Osteoblast (primary cell): ENCODE measurements at regions not wholly inside any gene's neighbourhood (a gene's known extent, or its start where the extent isn't known, plus 50 kb on each side); places are given as distances from the start of the nearest gene placed in this dataset.
A peak's percentile ranks its signal among the peaks of the same experiment; 100 is the strongest.

Experiments
- DNase-seq: peaks from one replicate; pipeline ENCODE4 v3.0.0; 2011; ENCODE audit warnings: low spot score, mixed read lengths; ENCODE audit not compliant: insufficient read length; ENCODE audit errors: missing footprints
- H2AFZ ChIP-seq: 2 replicates; pipeline ENCODE4 v1.6.0; 2011; ENCODE audit warnings: mild to moderate bottlenecking, low read length
- H3K27ac ChIP-seq: 2 replicates; pipeline ENCODE4 v1.5.1; 2011; ENCODE audit warnings: mild to moderate bottlenecking, low read depth, low read length, moderate library complexity
- H3K27me3 ChIP-seq: 2 replicates; pipeline ENCODE4 v1.6.0; 2012; ENCODE audit warnings: mild to moderate bottlenecking, control low read depth, inconsistent platforms, low read length, moderate library complexity; ENCODE audit not compliant: insufficient read depth
- H3K36me3 ChIP-seq: 2 replicates; pipeline ENCODE4 v1.5.1; 2011; ENCODE audit warnings: mild to moderate bottlenecking, low read length, control low read depth, moderate library complexity; ENCODE audit not compliant: insufficient read depth
- H3K4me1 ChIP-seq: 2 replicates; pipeline ENCODE4 v1.5.1; 2011; ENCODE audit warnings: mild to moderate bottlenecking, low read length, control low read depth, moderate library complexity; ENCODE audit not compliant: insufficient read depth
- H3K4me2 ChIP-seq: 2 replicates; pipeline ENCODE4 v1.6.0; 2011; ENCODE audit warnings: mild to moderate bottlenecking, low read length; ENCODE audit not compliant: insufficient read depth
- H3K4me3 ChIP-seq: fragments of 200-600 bp; sonication (generic); 3 replicates; pipeline ENCODE4 v1.5.1; 2012; ENCODE audit warnings: mild to moderate bottlenecking, low read length, inconsistent platforms; ENCODE audit not compliant: insufficient read depth
- H3K79me2 ChIP-seq: 2 replicates; pipeline ENCODE4 v1.6.0; 2012; ENCODE audit warnings: mild to moderate bottlenecking, low read length, control low read depth, inconsistent platforms; ENCODE audit not compliant: insufficient read depth
- H3K9me3 ChIP-seq: 2 replicates; pipeline ENCODE4 v1.5.1; 2011; ENCODE audit warnings: low read depth, low read length, control low read depth
- H4K20me1 ChIP-seq: 2 replicates; pipeline ENCODE4 v1.6.0; 2012; ENCODE audit warnings: mild to moderate bottlenecking, low read length, control low read depth; ENCODE audit not compliant: insufficient read depth
- TF ChIP-seq, protein P1 (sequence below): IDR thresholded peaks from 2 replicates; pipeline ENCODE4 v1.5.1; 2011; ENCODE audit warnings: mild to moderate bottlenecking, low read depth, low read length, moderate library complexity; ENCODE audit errors: extremely low read depth

DNA sequence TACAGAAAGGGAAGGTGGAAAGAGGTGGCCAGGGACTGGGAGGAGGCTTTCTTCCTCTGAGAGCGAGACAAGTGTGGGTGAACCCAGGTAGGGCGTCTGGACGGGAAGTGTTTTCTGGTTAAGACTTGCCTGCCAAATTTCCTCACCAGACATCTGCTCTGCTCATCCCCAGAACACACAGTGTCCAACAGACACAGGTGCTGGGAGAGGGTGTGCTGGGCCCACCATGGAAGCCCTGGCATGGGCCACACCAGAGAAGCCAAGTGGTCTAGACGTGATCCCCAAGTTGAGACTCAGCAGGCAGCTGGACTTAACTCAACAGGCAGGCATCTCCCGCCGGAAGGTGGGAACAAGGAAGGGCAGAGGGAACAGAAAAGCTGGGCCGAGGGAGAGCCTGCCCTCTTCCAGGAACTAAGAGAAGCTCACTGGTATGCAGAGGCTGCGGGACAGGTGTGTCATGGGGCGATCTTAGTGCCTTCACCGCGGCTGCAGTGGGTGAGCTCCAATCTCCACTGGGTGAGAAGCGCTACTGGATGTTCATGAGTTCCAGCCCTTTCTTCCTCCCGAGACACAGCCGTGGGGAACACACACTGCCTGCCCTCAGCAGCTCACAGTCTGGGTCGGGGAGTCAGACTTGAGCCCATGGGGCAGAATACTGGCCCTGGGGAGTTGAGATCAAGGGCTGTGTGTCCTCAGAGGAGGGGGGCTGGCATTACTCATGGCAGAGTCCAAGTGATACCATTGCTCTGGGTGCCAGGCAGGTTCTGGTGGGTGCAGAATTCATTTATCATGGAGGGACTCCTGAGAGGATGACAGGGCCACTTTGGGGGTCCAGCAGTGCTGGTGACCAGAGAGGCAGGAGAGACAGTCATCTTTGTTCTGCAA is 110.2 kb downstream of the CPZ start:
- Histone ChIP-seq H3K4me3 (no peak overlapping the region), H3K79me2 (no peaks in the 10 kb centered on the region), H3K4me2 (no peak overlapping the region), H4K20me1 (no peaks in the 10 kb centered on the region), H3K27me3 (peaks cover 21% of the 10 kb centered on the region), H3K36me3 (no peaks in the 10 kb centered on the region), H3K27ac (no peak overlapping the region), H3K4me1 (no peaks in the 10 kb centered on the region), H2AFZ (no peak overlapping the region), H3K9me3 (no peaks in the 10 kb centered on the region)
- DNase-seq, result peak; percentile 80
- TF ChIP-seq, protein P1, sequence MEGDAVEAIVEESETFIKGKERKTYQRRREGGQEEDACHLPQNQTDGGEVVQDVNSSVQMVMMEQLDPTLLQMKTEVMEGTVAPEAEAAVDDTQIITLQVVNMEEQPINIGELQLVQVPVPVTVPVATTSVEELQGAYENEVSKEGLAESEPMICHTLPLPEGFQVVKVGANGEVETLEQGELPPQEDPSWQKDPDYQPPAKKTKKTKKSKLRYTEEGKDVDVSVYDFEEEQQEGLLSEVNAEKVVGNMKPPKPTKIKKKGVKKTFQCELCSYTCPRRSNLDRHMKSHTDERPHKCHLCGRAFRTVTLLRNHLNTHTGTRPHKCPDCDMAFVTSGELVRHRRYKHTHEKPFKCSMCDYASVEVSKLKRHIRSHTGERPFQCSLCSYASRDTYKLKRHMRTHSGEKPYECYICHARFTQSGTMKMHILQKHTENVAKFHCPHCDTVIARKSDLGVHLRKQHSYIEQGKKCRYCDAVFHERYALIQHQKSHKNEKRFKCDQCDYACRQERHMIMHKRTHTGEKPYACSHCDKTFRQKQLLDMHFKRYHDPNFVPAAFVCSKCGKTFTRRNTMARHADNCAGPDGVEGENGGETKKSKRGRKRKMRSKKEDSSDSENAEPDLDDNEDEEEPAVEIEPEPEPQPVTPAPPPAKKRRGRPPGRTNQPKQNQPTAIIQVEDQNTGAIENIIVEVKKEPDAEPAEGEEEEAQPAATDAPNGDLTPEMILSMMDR, result no peak

DNA sequence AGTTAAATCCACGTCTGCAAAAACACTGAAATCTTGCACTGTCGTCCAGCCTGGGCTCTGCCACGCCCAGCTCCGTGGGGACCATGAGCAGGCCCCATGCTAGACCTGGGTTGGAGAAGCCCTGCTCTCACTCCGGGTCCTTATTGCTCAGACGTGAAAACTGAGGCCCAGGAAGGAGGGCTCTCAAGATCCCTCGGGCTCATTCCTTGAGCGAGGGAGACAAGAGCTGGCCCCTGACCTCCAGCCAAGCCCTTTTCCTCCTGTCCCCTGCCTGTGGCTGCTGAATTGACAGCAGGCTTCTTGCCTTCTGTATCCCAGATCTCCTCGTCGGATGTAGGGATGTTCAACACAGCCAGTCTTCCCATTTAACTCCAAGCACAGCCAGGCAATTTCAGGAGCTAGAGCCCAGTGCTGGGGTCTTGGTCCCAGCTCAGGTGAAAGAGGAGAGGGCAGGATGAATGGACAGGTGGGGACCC is 109.5 kb downstream of the CPZ start:
- H3K79me2 ChIP-seq, result no peaks in the 10 kb centered on the region
- DNase-seq, result peak; percentile 42
- TF ChIP-seq, protein P1, result no peak
- H3K36me3 ChIP-seq, result no peaks in the 10 kb centered on the region
- H3K27ac ChIP-seq, result no peak overlapping the region
- H3K27me3 ChIP-seq, result peaks cover 21% of the 10 kb centered on the region
- H2AFZ ChIP-seq, result no peak overlapping the region
- H3K4me2 ChIP-seq, result no peak overlapping the region
- no peaks in the 10 kb centered on the region for H3K9me3 ChIP-seq
- H4K20me1 ChIP-seq, result no peaks in the 10 kb centered on the region
- no peak overlapping the region for H3K4me3 ChIP-seq
- H3K4me1 ChIP-seq, result no peaks in the 10 kb centered on the region

DNA sequence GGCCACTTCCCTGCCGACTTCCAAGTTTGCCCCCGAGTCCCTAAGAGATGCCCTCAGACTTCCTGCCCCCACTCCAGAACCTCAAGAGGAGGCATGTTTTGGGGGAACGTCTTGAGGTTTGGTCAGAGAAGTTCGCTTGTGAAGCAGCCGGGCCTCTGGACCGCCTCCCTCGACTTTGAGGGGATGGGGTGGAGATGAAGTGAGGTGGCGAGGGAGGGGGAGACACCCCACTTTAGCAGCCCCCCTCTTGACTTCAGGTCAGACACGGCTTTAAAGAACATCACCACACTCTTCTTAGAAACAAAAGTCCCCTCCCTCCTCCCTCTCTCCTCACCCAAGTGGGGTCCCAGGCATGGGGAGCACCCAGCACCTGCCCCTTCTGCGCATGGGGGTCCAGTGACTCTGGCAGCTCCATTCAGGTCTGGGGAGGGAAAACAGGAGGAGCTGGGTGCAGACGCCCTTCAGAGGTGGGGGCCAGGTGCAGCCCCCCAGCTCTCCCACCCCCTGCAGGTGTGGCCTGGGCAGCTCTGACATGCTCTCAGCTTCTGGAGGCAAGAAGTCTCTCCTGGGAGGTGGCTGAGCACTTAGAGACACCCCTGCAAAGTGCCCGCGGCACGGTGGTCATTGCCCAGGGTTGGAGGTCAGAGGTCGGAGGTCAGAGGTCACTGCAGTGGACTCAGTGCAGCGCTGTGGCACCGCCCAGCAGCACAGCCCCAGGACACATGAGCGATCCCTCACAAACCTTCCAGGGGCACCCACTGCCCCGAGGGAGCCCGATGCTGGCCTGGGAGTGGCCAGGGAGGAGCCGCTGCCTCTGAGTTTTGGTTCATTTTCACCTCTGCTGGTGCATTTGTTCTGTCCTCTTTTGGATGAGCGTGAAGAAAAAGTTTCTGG is 108.8 kb downstream of the CPZ start:
- H3K27me3 ChIP-seq, result peaks cover 21% of the 10 kb centered on the region
- H2AFZ ChIP-seq, result no peak overlapping the region
- peak; percentile 79 for DNase-seq
- no peaks in the 10 kb centered on the region for H4K20me1 ChIP-seq
- H3K4me3 ChIP-seq, result no peak overlapping the region
- no peaks in the 10 kb centered on the region for H3K9me3 ChIP-seq
- no peak overlapping the region for H3K27ac ChIP-seq
- TF ChIP-seq, protein P1, result no peak
- no peaks in the 10 kb centered on the region for H3K79me2 ChIP-seq
- H3K4me2 ChIP-seq, result no peak overlapping the region
- no peaks in the 10 kb centered on the region for H3K4me1 ChIP-seq
- H3K36me3 ChIP-seq, result no peaks in the 10 kb centered on the region
